ENCODE measurements at regions not wholly inside any gene's neighbourhood (a gene's known extent, or its start where the extent isn't known, plus 50 kb on each side); places are given as distances from the start of the nearest gene placed in this dataset.
"Not testable (repeated sequence)": the region's sequence is repeated elsewhere in the genome, so short reads cannot be mapped to it uniquely, and the experiment has no call there.

GRCh38 chr14:97058589-97058988 is 261.4 kb downstream of the VRK1 start:
- in situ Hi-C loops (cut with MboI; ENCODE audit: low sequenced_read_pairs, unreplicated experiment) = no loop called here
- no peak for TF ChIP-seq CTCF (IDR thresholded peaks at IDR 0.05; ENCODE audit: borderline replicate concordance, control extremely low read depth, extremely low read depth, insufficient read depth, missing control alignments)
- no peak for DNase-seq (ENCODE audit: low spot score)

GRCh38 chr14:97061198-97061597 is 264.0 kb downstream of the VRK1 start:
- in situ Hi-C loops (cut with MboI; ENCODE audit: low sequenced_read_pairs, unreplicated experiment) = no loop called here
- DNase-seq (ENCODE audit: low spot score) = no peak
- no peak for TF ChIP-seq CTCF (IDR thresholded peaks at IDR 0.05; ENCODE audit: borderline replicate concordance, control extremely low read depth, extremely low read depth, insufficient read depth, missing control alignments)

- DNase-seq (ENCODE audit: low spot score) = no peak
- no peak for TF ChIP-seq CTCF (IDR thresholded peaks at IDR 0.05; ENCODE audit: borderline replicate concordance, control extremely low read depth, extremely low read depth, insufficient read depth, missing control alignments)
- in situ Hi-C loops (cut with MboI; ENCODE audit: low sequenced_read_pairs, unreplicated experiment) = no loop called here
Measured at GRCh38 chr14:97061714-97062113, 264.5 kb downstream of the VRK1 start.

- in situ Hi-C loops (cut with MboI; ENCODE audit: low sequenced_read_pairs, unreplicated experiment) = no loop called here
- no peak for DNase-seq (ENCODE audit: low spot score)
- no peak for TF ChIP-seq CTCF (IDR thresholded peaks at IDR 0.05; ENCODE audit: borderline replicate concordance, control extremely low read depth, extremely low read depth, insufficient read depth, missing control alignments)
Measured at GRCh38 chr14:97065305-97066067, 268.3 kb downstream of the VRK1 start.

- in situ Hi-C loops (cut with MboI; ENCODE audit: low sequenced_read_pairs, unreplicated experiment) = no loop called here
- DNase-seq (ENCODE audit: low spot score) = no peak
- no peak for TF ChIP-seq CTCF (IDR thresholded peaks at IDR 0.05; ENCODE audit: borderline replicate concordance, control extremely low read depth, extremely low read depth, insufficient read depth, missing control alignments)
Measured at GRCh38 chr14:97066068-97066899, 269.1 kb downstream of the VRK1 start.

- in situ Hi-C loops (cut with MboI; ENCODE audit: low sequenced_read_pairs, unreplicated experiment); DNase-seq (ENCODE audit: low spot score): not testable (repeated sequence)
Measured at GRCh38 chr14:97068293-97068692, 271.1 kb downstream of the VRK1 start.

GRCh38 chr14:97070259-97070658 is 273.1 kb downstream of the VRK1 start:
- no peak for TF ChIP-seq CTCF (IDR thresholded peaks at IDR 0.05; ENCODE audit: borderline replicate concordance, control extremely low read depth, extremely low read depth, insufficient read depth, missing control alignments)

More at GRCh38 chr14:97070259-97070658, 273.1 kb downstream of the VRK1 start:
- in situ Hi-C loops (cut with MboI; ENCODE audit: low sequenced_read_pairs, unreplicated experiment) = no loop called here
- no peak for DNase-seq (ENCODE audit: low spot score)
